ENCODE measurements at regions not wholly inside any gene's neighbourhood (a gene's known extent, or its start where the extent isn't known, plus 50 kb on each side); places are given as distances from the start of the nearest gene placed in this dataset.

- DNase-seq (ENCODE audit: low read depth), result no peak
- TF ChIP-seq CTCF (IDR thresholded peaks at IDR 0.05; ENCODE audit: control insufficient read depth, insufficient read depth, low read depth, low read length, missing control alignments), result no peak
- no peak overlapping the region for H3K4me3 ChIP-seq (ENCODE audit: control insufficient read depth, low read depth, low read length)
Measured at GRCh38 chr7:17026269-17026668, 144.5 kb upstream of the AGR3 start.

GRCh38 chr7:17027143-17027788 is 145.5 kb upstream of the AGR3 start:
- no peak for DNase-seq (ENCODE audit: low read depth)
- H3K4me3 ChIP-seq (ENCODE audit: control insufficient read depth, low read depth, low read length), result no peak overlapping the region
- no peak for TF ChIP-seq CTCF (IDR thresholded peaks at IDR 0.05; ENCODE audit: control insufficient read depth, insufficient read depth, low read depth, low read length, missing control alignments)

- TF ChIP-seq CTCF (IDR thresholded peaks at IDR 0.05; ENCODE audit: control insufficient read depth, insufficient read depth, low read depth, low read length, missing control alignments), result no peak
- DNase-seq (ENCODE audit: low read depth), result no peak
Measured at GRCh38 chr7:17027789-17028152, 146.0 kb upstream of the AGR3 start.

GRCh38 chr7:17029150-17029549 is 147.4 kb upstream of the AGR3 start:
- no peak for TF ChIP-seq CTCF (IDR thresholded peaks at IDR 0.05; ENCODE audit: control insufficient read depth, insufficient read depth, low read depth, low read length, missing control alignments)
- DNase-seq (ENCODE audit: low read depth), result no peak
- H3K4me3 ChIP-seq (ENCODE audit: control insufficient read depth, low read depth, low read length), result no peak overlapping the region

More at GRCh38 chr7:17027789-17028152, 146.0 kb upstream of the AGR3 start:
- H3K4me3 ChIP-seq (ENCODE audit: control insufficient read depth, low read depth, low read length), result no peak overlapping the region

GRCh38 chr7:17030559-17030958 is 148.8 kb upstream of the AGR3 start:
- TF ChIP-seq CTCF (IDR thresholded peaks at IDR 0.05; ENCODE audit: control insufficient read depth, insufficient read depth, low read depth, low read length, missing control alignments), result no peak
- DNase-seq (ENCODE audit: low read depth), result no peak
- no peak overlapping the region for H3K4me3 ChIP-seq (ENCODE audit: control insufficient read depth, low read depth, low read length)

- DNase-seq (ENCODE audit: low read depth), result no peak
- no peak overlapping the region for H3K4me3 ChIP-seq (ENCODE audit: control insufficient read depth, low read depth, low read length)
- no peak for TF ChIP-seq CTCF (IDR thresholded peaks at IDR 0.05; ENCODE audit: control insufficient read depth, insufficient read depth, low read depth, low read length, missing control alignments)
Measured at GRCh38 chr7:17031906-17032551, 150.2 kb upstream of the AGR3 start.
